Inferior parietal cortex (tissue), 1 donor: ENCODE measurements at regions not wholly inside any gene's neighbourhood (a gene's known extent, or its start where the extent isn't known, plus 50 kb on each side); places are given as distances from the start of the nearest gene placed in this dataset.

Experiments
- DNase-seq: peaks from one replicate; pipeline ENCODE4 v3.0.0-alpha.2; 2016; ENCODE audit errors: extremely low spot score

- DNase-seq: no peak
These were observed 745.3 kb downstream of the TUSC7 start for GRCh38 chr3:117454908-117455307.

GRCh38 chr3:117455782-117456181 is 746.2 kb downstream of the TUSC7 start:
- DNase-seq: no peak

- no peak for DNase-seq
These were observed 753.9 kb downstream of the TUSC7 start for GRCh38 chr3:117463276-117464115.

GRCh38 chr3:117471831-117472230 is 762.3 kb downstream of the TUSC7 start:
- no peak for DNase-seq

- no peak for DNase-seq
These were observed 764.5 kb downstream of the TUSC7 start for GRCh38 chr3:117473981-117474538.

GRCh38 chr3:117476572-117476971 is 767.0 kb downstream of the TUSC7 start:
- DNase-seq: no peak

- no peak for DNase-seq
These were observed 767.7 kb downstream of the TUSC7 start for GRCh38 chr3:117477214-117477755.

- DNase-seq: no peak
These were observed 769.5 kb downstream of the TUSC7 start for GRCh38 chr3:117479095-117479494.

- no peak for DNase-seq
These were observed 770.9 kb downstream of the TUSC7 start for GRCh38 chr3:117480525-117480924.

GRCh38 chr3:117480972-117481371 is 771.4 kb downstream of the TUSC7 start:
- no peak for DNase-seq

GRCh38 chr3:117483839-117484238 is 774.3 kb downstream of the TUSC7 start:
- no peak for DNase-seq

- DNase-seq: no peak
These were observed 776.3 kb downstream of the TUSC7 start for GRCh38 chr3:117485841-117486240.

GRCh38 chr3:117486719-117487716 is 777.4 kb downstream of the TUSC7 start:
- DNase-seq: no peak

GRCh38 chr3:117488983-117489382 is 779.4 kb downstream of the TUSC7 start:
- no peak for DNase-seq

- no peak for DNase-seq
These were observed 780.1 kb downstream of the TUSC7 start for GRCh38 chr3:117489663-117490079.

- no peak for DNase-seq
These were observed 781.1 kb downstream of the TUSC7 start for GRCh38 chr3:117490716-117491115.

- no peak for DNase-seq
These were observed 786.0 kb downstream of the TUSC7 start for GRCh38 chr3:117495620-117496019.

- DNase-seq: no peak
These were observed 789.8 kb downstream of the TUSC7 start for GRCh38 chr3:117499189-117499870.

- no peak for DNase-seq
These were observed 798.4 kb downstream of the TUSC7 start for GRCh38 chr3:117507958-117508357.

GRCh38 chr3:117509858-117510257 is 800.3 kb downstream of the TUSC7 start:
- DNase-seq: no peak

- DNase-seq: no peak
These were observed 800.8 kb downstream of the TUSC7 start for GRCh38 chr3:117510396-117510795.
